ENCODE measurements at regions not wholly inside any gene's neighbourhood (a gene's known extent, or its start where the extent isn't known, plus 50 kb on each side); places are given as distances from the start of the nearest gene placed in this dataset.

DNA sequence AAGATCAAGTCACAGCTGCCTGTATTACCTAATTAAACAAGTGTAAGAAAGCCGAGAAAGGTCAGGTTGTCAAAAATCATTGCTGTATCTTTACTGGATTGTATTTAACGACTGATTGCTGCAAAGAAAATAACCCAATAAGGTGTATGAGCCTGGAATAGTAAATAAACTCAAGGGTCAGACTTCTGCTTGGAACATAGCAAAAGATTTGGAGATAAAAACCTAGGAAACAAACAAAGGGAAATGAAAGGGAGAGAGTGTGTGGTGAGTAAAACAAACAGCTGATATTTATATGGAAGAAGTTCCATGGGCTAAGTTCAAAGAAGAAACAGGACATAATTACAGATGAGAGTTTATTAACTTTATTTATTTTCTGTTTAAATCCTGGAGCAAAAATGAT lies 354.0 kb downstream of the TLR4 start:
- DNase-seq (ENCODE audit: low read depth) = no peak

GRCh38 chr9:118059484-118060278 lies 355.5 kb downstream of the TLR4 start:
- DNase-seq (ENCODE audit: low read depth) = peak; percentile 36

DNA sequence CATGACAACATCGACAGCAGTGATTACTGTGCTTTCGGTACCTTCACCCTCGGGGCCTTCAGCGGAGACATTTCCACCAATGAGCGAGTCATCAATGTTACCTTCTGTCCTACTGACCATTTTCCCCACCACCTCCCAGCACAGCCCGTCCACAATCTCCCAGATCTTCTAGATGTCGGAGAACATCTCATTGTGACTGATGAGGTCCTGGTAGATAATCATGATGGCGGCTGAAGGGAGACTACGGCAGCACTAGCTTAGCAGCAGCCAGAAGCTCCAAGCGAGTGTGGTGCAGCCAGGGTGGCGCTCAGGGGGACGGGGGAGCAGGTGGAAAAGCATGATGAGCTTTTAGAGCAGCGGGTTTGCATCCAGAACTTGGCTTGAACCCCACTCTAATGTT lies 379.0 kb downstream of the TLR4 start:
- DNase-seq (ENCODE audit: low read depth) = no peak

DNA sequence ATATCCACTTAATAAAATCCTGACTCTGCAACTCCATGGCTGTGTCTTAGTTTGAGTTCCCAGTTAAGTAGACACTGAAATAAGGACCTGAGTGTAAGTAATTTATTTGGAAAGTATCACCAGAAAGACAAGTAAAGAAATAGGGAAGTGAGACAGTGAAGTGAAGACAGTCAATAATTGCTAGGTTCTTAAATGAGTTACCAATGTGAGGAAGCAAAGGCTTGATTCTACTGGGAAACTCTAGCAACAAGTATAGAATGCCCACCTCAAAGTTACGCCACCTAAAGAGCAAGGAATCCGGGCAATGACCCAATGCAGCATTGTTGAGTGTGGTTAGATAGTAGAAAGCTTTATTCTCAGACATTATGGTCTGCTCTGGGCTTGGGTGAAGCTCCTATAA lies 383.9 kb downstream of the TLR4 start:
- DNase-seq (ENCODE audit: low read depth) = peak; percentile 49

- peak; percentile 21 for DNase-seq (ENCODE audit: low read depth)
These were observed 387.0 kb downstream of the TLR4 start for GRCh38 chr9:118091226-118091625.

DNA sequence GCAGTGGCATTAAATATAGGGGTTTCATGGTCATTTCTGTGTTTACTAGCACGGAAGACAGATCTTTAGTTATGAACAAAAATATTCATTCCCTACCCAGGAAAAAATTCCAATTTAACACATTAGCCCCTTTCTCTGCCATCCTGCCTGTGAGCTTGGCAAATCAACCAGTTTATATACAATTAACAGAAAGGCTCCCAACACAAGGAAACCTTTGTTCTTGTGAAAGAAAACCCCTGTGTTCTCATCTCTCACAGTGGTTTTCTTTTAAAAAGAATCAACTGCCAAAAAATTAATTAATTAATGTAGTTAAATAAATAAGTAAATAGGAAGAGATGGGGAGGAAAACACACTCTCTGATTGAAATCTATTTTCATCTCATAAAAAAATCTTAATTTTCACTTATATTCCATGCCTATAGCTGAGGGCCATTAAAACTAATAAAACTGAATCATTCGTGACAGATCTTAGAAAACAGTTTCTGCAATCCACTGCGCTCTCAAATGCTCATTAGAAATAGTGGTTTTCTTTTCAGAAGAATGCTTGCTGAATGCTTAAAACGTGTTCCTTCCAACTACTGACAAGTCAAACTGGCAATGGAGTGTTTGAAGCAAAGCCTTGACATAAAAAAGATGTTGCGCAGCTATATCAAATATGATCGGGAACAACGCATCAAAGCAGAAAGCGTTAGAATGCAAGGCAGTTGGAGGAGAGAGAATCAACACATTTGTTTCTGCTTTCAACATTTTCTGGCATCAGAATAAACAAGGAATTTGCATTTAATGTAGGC lies 387.7 kb downstream of the TLR4 start:
- DNase-seq (ENCODE audit: low read depth) = no peak

DNA sequence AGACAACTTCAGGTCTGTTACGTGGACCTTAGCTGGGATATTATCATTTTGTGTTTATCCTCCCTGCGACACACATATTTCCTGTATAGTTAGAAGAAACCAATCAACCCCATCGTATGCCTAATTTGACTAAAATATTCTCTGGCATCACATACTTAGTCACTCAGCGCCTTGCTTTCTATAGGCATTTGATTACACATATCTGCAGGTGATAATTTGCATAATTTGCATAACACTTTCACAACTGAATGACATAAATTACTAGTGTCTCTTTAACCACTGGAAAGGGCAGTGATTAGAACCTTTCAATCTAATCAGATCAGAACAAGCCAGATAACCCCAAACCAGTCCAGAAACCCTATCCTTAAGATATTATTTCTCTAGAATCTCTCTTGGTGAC lies 390.2 kb downstream of the TLR4 start:
- no peak for DNase-seq (ENCODE audit: low read depth)

DNA sequence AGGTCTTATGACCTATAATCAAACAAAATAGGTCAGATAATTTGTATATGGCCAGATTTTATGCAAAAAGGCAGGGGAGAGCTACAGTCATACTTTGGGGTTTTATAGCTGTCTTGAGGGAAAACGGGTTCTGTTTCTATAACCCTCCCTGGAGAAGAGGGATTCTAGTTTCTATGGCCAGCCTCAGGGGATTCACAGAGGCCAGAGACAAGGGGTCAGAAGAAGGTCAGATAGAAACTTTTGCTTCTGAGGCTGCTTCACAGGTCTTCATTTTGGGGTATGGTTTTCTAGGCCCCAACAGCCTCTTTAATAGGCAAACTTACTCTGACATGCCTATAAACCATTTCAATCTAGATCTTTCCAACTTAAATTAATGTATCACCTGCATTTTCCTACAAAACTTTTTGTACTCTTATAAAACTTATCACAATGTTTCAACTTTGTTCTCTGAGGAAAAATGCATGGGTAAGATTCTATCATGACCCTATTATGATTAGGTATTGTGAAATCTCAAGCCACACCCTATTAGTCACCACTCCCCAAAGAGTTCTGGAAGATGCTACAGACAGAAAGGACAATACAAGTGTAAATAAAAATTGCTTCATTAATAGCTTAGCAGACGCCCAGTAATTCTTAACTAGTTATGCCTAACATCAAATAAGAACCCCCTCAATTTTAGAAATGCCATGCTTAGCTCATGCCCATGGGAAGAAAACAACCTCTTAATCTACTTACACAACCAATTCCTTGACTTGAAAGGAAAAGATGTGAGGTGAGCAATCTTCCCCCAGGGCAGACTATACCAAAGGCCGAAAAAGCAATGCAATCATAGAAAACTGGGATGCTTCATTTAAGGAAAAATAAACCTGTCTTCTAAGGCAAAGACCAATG lies 396.6 kb downstream of the TLR4 start:
- DNase-seq (ENCODE audit: low read depth) = peak; percentile 20

GRCh38 chr9:118104363-118104762 lies 400.2 kb downstream of the TLR4 start:
- DNase-seq (ENCODE audit: low read depth) = no peak

- peak; percentile 72 for DNase-seq (ENCODE audit: low read depth)
These were observed 404.8 kb downstream of the TLR4 start for GRCh38 chr9:118108971-118109370.

DNA sequence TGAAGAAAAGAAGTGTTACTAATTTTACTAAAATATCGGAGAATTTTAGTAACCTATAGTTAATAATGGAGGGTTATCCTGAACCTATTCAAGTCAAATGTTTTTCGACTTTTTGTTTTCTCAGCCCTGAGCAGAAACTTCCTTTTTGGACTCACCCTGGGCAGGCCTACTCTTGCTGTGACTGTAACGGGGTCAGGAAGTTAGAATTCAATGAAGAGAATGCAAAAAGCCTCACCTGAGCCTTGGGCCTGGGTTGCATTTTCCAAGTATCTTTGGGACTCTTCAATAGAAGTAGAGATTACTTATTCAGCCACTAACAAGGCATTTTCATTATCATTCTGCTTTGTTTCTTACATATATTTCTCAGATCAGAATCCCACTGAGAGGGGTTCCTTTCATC lies 405.3 kb downstream of the TLR4 start:
- no peak for DNase-seq (ENCODE audit: low read depth)

DNA sequence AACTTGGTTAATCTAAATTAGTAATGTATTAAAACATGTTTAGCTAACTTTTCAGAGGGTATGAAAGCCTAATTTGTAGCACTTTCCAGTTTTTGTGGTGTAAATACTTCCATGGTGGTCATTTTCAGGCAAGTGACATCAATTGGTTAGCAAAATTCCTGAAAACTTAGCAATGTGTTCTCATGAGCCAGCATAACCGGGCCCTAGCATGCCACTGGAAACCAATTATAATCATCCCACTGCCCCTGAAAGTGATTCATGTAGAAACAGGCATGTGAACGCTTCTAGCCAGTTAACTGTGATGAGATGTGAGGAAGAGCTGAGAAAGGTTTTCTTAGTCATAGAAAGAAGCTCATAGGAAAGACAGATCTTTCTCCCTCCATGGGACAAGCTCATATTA lies 417.2 kb downstream of the TLR4 start:
- DNase-seq (ENCODE audit: low read depth) = peak; percentile 85

DNA sequence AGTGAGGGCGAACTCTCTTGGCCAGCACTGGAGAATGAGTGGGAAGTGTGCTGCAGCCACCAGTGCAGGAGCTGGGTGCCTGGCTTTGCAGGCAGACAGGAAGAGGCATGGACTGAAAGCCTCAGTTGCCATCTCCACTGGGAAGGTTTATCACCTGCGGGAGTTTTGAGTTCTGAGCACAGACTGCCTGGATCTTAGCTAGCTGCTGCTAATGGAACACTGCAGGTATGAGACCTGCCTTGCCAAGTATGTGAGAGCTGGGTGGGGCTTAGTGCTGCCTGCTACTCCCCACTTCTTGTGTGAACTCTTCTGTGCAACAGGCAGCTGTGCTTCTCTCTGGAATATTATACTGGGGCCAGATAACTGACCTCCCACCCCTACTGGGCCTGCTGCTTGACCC lies 424.1 kb downstream of the TLR4 start:
- DNase-seq (ENCODE audit: low read depth) = no peak

DNA sequence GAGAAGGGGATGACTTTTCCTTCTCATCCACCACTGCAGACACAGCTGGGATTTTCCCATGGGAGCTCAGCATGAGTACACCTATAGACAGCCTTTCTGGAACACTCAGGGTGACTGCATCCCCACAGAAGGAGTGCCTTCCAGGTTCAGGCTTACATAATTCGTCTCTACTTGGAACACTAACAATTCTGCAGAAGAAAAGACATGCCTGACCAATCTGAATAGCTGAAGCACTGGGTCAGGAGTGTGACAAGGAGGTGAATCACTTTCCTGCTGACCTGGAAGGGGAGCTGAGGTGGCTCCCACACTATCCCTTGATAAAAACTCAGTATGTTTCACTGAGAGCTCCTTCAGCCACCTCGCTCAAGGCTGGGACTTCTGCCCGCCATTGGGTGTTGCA lies 425.3 kb downstream of the TLR4 start:
- peak; percentile 92 for DNase-seq (ENCODE audit: low read depth)

DNA sequence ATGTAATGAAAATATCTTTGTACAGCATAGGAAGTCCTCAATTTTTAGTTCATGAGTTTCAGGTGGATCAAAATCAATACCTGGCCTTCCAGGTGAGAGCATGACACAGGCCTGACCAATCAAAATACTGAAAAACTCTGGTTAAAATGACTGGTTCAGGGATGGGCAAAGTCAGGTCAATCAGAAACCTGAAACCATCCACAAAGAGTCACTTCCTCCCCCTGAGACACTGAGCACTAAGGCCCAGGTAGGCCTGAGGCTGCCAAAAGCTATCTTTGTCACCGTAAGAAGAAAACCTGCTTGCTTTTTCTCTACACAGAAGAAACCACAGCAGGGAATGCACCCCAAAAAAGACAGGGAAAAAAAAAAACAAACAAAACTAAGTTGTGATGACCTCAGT lies 444.8 kb downstream of the TLR4 start:
- DNase-seq (ENCODE audit: low read depth) = no peak

DNA sequence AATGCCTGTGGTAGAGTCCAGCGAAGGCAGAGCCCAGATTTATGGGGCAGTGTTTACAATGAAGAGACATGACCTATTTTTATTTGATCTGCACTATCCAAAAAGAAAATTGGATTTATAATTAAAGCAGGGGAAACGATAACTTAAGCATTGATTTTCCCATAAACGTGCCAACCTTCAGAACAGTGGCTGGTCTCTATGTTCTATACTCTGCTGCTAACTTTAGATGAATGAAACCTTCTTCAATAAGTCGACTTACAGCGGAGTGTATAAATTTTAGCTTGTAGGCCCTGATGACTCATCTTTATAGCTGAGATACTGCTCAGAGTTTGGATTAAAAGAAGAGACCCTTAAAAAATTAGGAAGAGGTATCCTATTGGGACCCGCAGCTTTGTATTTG lies 452.6 kb downstream of the TLR4 start:
- DNase-seq (ENCODE audit: low read depth) = no peak

- DNase-seq (ENCODE audit: low read depth) = peak; percentile 59
These were observed 458.5 kb downstream of the TLR4 start for GRCh38 chr9:118162716-118163115.

DNA sequence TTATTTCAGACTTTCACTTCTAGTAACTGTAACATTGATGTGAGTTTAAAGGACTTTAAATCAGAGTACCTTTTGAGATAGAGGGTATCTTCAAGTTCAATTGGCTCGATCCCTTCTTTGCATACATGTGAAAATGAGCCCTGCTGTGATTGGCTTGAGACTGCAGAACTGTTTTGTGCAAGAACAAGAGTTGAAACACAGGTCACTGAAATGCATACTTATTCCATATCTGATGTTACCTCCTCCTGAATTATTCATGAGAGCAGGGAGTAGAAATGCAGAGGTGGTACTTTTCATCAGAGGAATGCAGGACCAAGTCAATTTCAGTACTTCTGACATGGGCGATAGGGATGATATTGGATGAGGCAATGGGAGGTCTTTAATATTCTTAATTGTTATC lies 459.5 kb downstream of the TLR4 start:
- DNase-seq (ENCODE audit: low read depth) = no peak

GRCh38 chr9:118165451-118165850 lies 461.2 kb downstream of the TLR4 start:
- no peak for DNase-seq (ENCODE audit: low read depth)

DNA sequence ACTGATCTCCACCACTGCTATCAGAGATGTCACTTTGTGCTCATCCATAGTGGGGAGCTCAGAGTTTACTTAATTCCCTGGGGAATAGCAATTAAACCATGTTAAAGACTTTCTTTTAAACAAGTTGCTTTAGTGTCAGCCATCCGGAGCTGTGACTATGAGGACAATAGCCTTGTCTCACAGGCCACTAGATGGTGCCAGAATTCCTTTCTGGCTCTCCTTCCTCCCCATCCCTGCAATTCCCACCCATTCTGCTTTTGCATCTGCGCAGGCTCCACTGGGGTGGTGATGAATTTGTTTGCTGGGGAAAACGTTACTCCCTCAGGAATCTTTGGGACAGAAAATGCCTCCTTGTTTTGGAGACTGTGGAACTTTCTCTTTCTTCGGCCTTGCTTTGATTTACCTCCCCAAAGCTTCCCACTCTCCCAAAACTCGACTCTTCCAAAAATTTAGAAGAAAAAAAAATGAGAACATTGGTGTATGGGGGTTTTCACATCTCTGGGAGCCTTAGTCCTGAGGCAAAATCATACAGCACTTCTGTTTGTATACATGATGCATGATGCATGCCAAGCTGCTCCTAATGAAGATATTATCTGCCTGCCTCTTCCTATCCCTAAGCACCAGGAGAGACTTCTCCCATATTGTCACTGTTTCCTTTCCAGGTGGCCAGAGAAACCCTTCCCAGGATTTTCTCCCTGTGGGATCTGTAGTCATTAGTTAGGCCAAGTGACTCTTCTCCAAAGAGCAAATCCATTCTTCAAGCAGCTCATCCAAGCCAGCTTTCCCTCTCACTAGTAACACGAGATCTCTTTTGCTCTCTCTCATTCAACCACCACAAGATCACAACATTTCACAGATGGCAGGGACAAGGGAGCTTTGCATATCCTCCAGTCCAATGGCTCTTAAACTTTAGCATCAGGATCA lies 466.1 kb downstream of the TLR4 start:
- peak; percentile 68 for DNase-seq (ENCODE audit: low read depth)

- no peak for DNase-seq (ENCODE audit: low read depth)
These were observed 473.0 kb downstream of the TLR4 start for GRCh38 chr9:118177241-118177640.
